22Rv1 (cell line): ENCODE measurements at regions not wholly inside any gene's neighbourhood (a gene's known extent, or its start where the extent isn't known, plus 50 kb on each side); places are given as distances from the start of the nearest gene placed in this dataset.

Experiments
- CTCF ChIP-seq: fragments of 450-650 bp; IDR thresholded peaks from 2 replicates; pipeline ENCODE4 v1.5.1; 2017; ENCODE audit warnings: mild to moderate bottlenecking
- ZFX ChIP-seq: fragments of 450-650 bp; IDR thresholded peaks from 2 replicates; pipeline ENCODE4 v1.6.1; 2017; ENCODE audit warnings: antibody characterized with exemption, borderline replicate concordance

GRCh38 chr1:213533125-213533524, 454.6 kb upstream of the PROX1 start:
- TF ChIP-seq ZFX: no peak
- TF ChIP-seq CTCF: no peak
